Activated effector memory CD4-positive, alpha-beta T cell treated with anti-CD3 and anti-CD28 coated beads, Interleukin-2, amount 50 U/mL, for 16 hours (primary cell): ENCODE measurements at regions not wholly inside any gene's neighbourhood (a gene's known extent, or its start where the extent isn't known, plus 50 kb on each side); places are given as distances from the start of the nearest gene placed in this dataset.
"Not testable (repeated sequence)": the region's sequence is repeated elsewhere in the genome, so short reads cannot be mapped to it uniquely, and the experiment has no call there.

Experiments used
- DNase-seq: peaks from one replicate; pipeline ENCODE4 v3.0.0-alpha.2; 2020

DNA sequence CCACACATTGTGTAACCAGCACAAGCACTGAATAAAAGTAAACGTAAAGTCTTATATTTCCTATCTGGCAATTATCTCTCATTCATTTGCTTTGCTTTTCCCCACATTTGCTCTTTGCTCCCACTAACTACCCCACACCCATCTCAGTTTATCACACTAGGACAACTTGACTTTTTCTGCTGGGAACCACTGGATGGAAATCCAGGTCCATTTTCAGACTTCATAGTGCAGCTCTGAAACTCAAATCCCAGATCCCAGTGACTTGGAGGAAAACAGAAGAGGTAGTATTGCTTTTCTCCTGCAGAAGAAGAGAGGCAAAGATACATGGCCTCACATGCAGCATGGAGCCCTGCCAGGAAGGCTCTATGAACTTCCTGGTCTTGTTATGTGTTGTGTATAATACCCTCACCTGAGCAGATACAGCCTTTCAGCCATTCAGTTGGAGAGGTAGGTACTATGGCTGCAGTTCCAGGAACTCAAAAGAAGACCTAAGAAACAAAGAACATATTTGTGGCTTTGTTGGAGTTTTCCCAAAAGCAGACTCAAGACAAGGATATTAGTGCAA, 90.0 kb upstream of the NIPBL start:
- no peak for DNase-seq

DNA sequence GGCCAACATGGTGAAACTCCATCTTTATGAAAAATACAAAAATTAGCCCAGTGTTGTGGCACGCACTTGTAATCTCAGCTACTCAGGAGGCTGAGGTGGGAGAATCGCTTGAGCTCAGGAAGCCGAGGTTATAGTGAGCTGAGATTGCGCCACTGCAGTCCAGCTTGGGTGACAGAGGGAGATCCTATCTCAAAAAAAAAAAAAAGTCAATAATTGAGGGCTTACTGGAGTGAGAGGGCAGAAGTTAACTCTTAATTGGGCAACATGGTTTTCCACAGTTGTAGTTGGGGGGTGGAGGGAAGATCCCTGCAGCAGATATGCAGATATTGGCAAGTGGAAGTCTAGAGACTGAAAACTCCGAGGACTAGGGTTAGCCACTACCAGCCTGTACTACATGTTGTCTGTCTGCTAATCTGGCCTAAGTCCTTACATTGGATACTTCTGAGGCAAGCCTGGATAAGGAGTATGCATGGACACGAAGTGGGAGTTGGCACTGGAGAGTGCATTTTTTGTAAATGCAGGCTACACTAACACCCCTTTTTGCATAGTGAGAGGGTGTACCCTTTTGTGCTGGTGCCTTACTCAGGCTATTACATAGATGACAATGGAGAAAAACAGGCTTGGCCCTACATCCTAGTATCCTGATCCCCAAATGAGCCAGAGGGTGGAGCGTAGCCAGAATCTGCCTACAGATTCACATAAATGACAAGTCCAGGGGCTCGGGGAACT, 89.0 kb upstream of the NIPBL start:
- DNase-seq = no peak

DNA sequence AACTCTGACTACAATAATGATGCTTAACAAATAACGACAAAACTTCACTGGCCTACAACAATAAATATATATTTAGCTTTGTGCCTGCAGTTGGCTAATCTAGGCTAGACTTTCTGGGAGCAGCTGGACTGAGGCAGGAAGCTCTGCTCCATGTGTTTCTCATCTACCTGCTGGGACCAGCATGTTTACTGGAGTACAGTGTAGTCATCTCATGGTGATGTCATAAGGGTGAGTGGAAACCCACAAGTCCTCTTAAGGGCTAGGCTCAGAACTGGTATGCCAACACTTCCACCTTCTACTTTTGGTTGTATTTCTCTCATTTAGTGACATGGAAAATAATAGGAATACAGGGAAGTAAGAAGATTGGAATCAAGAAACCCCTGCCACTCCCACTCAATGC, 85.7 kb upstream of the NIPBL start:
- DNase-seq = no peak

DNA sequence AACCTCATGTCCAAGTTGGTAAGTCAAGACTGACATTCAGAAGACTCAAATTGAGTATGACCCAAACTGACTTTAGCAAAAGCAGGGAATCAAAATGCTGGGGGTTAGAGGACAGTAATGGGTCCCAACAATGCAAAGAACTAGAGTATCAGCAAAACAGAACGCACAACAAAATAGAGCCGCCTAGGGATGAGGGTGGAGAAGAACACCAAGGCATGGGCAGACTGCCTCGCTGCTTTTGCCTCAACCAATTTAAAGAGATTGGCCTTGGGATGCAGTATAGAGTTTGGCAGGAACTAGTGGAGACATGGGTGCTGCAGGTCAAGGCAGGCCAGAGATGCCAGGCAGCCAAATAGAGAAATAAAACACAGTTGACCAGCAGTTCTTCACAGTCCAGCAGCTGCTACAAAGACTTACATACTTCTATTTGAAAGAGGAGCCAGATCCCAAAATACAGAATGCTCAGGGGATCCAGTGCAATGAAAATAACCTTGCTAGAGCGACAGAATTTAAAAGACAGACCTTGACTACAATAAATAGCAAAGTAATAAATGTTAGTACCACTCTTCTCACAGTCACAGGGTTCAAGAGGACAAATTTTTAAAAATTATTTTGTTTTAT, 83.9 kb upstream of the NIPBL start:
- DNase-seq = no peak

DNA sequence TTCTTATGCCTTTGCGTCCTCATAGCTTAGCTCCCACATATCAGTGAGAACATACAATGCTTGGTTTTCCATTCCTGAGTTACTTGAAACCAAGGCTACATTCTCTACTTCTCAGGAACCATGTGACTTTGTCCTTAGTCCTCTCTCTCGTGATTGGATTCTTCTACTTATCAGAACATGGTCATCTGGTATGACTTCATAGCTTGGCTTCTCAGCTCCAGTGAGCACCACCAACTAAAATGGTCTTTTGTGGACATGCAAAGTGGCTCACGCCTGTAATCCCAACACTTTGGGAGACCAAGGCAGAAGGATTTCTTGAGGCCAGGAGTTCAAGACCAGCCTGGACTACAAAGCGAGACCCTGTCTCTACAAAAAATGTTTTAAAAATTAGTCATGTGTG, 81.2 kb upstream of the NIPBL start:
- DNase-seq = no peak

DNA sequence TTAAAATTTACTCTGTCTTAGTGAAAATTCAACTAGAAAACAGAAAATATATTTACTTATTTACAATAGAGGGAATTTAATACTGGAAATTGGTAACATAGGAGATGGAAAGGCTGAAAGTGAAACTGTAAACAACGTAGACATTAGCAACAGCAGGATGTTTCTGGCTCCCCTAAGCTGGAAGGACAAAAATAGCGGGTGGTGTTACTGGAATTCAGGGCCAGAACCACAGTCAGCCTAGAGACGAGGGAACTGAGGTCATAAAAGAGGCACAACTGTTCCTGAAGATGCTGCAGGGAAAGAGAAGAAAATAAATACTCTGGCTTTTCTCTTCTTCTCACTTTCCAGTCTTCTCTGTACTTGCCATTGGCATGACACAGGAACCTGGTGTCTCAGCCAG, 80.4 kb upstream of the NIPBL start:
- DNase-seq = no peak

DNA sequence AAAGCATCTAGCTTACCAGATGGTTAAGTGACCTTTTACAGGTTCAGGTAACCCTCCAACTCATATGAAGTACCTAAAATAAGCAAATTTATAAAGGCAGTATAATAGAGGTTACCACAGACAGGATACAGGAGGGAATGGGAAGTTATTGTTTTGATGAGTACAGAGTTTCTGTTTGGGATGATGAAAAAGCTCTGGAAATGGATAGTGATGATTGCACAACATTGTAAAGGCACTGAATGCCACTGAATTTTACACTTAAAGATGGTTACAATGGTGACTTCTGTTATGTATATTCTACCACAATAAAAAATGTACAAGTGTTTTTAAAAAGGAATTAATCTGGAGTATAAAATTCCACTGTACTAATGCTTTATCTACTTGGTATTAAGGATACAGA, 75.0 kb upstream of the NIPBL start:
- DNase-seq = no peak

DNA sequence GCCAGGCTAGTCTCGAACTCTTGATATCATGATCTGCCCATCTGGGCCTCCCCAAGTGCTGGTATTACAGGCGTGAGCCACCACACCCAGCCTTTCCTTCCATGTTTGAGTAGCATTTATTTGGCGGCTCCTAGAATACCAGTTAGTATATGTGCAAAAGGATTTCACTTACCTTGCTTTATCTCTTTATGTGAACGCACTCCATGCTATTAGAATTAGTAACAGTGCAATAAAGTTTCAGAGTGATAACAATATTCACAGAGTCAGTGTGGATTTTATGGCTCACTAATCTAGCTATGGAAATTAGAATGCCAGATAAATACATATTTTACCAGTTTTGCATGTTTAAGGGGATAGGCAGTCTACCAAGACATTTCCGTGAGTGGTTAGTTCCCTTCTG, 74.4 kb upstream of the NIPBL start:
- DNase-seq = no peak

DNA sequence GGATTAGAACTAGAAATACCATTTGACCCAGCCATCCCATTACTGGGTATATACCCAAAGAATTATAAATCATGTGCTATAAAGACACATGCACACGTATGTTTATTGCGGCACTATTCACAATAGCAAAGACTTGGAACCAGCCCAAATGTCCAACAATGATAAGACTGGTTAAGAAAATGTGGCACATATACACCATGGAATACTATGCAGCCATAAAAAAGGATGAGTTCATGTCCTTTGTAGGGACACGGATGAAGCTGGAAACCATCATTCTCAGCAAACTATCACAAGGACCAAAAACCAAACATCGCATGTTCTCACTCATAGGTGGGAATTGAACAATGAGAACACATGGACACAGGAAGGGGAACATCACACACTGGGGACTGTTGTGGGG, 63.3 kb upstream of the NIPBL start:
- DNase-seq = not testable (repeated sequence)

DNA sequence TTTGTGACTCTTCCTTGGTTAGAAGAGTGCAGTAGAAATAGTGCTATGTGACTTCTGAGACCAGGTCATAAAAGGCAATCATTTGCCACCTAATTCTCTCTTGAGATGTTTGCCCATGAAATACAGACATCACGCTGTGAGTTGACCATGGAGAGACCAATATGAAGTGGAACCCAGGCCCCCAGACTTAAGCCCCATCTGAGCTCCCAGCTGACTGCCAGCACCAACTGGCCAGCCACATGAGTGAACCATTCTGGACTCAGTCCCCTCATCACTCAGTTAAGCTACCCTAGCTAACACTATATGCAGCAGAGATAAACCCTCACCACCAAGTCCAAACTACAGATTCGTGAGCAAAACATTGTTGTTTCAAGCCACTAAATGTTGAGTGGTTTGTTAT, 60.7 kb upstream of the NIPBL start:
- no peak for DNase-seq

DNA sequence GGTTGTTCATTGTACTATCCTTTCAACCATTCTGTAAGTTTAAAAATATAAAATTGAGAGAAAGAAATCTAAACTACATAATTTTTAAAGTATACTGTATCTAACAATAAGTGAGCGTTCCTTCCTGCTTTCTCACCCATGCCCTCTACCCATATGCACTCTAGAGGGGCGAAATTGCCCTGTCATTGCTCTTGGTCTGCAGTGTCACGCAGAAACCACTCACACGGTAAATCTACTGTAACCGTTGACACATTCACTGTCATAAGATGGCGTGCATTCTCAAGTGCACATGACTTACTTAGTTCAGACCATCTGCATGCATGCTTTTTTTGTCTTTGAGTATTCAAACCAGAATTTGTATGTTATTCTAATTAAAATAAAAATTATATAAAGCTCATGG, 55.7 kb upstream of the NIPBL start:
- no peak for DNase-seq

DNA sequence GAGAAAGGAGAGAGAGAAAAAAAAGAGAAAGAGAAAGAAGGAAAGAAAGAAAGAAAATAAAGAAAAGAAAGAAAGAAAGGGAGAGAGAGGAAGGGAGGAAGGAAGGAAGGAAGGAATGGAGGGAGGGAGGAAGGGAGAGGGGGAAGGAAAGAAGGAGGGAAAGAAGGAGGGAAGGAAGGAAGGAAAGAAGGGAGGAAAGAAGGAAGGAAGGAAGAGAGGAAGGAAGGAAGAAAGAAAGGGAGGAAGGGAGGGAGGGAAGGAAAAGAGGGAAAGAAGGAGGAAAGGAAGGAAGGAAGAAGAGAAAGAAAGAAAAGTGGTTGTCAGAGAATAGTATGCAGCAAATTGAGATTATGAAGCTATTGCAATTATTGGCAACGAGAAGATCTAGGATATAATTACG, 49.9 kb upstream of the NIPBL start:
- no peak for DNase-seq
